Retinal pigment epithelial cell (primary cell): ENCODE measurements at regions not wholly inside any gene's neighbourhood (a gene's known extent, or its start where the extent isn't known, plus 50 kb on each side); places are given as distances from the start of the nearest gene placed in this dataset.

ENCODE experiments used
- DNase-seq: peaks from one replicate; pipeline ENCODE4 v3.0.0-alpha.2; 2010; ENCODE audit warnings: low read depth
- H3K4me3 ChIP-seq: 2 replicates; pipeline ENCODE4 v1.5.1; 2011; ENCODE audit warnings: mild to moderate bottlenecking, low read length, control low read depth, moderate library complexity
- CTCF ChIP-seq: conservative IDR thresholded peaks from 2 replicates; pipeline ENCODE4 v1.5.1; 2011; ENCODE audit warnings: low read depth, low read length, control low read depth, inconsistent platforms

DNA sequence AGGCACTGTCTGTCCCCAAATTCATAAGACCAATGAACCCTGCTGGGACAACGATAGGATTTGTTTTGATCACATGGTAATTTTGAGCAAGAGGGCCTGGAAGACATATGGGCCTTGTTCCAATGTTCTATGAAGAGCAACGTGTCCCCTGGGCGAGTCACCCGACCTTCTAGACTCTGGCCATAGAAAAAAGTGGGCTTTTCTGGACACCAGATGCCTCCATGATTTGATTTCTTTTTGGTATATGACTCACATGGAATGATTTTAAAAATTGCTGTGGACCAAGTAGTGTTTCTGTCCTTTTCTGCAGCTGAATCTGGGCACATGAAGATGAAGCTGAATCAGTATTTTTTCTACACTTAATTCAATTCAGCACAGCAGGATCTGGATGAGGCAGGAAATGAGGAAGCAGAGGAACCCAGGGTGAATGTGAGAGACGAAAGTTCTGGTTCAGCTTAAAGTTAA lies 104.9 kb downstream of the CDC42EP3 start:
- no peak for DNase-seq
- no peak overlapping the region for H3K4me3 ChIP-seq
- TF ChIP-seq CTCF = no peak

DNA sequence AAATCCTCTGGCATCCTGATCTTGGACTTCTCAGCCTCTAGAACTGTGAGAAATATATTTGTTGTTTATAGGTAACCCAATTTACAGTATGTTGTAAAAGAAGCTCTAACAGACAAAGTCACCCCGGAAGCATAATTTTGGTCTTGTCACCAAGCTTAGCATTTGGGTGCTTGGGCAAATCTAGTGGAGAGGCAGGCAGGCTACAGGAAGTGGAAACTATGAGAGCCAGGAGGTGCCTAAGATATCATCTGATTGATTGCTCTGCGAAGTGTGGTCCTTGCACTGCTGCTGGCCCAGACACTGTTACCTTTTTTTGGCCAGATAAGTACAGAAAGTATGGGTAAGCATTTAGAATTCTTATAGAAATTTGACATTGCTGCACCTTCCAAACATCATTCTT lies 102.9 kb downstream of the CDC42EP3 start:
- TF ChIP-seq CTCF = no peak
- no peak overlapping the region for H3K4me3 ChIP-seq
- no peak for DNase-seq

DNA sequence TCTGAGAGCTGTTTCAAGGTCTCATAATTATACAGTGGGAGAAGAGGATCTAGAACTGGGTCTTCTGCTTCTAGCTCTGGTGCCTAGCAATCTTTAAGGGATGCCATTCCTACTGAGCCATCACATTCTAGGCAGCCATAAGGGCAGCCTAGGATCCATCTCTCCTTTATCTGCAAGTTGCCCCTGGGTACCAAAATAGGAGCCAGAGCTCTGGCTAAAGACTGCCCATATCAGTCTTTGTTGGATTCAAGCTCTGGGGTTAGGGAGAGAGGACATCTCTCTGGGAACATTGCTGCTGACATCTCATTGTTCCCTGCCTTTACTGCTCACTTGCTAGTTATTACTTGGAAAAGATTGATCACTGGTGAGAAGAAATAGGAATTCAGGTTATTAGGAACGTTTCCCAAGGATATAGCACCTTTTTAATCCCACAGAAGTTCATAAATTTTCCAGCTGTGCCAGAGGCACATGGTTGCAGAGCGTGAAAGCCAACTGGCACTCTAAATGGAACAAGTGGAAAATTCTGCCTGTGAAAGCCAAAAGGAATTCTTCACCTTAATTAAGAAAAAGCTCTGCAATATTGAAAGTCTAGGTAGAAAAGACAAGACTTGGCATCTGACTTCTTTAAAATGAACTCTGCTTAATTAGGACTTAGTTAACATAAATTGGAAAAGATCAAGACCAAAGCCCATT lies 102.2 kb downstream of the CDC42EP3 start:
- TF ChIP-seq CTCF = no peak
- H3K4me3 ChIP-seq = no peak overlapping the region
- DNase-seq = no peak

DNA sequence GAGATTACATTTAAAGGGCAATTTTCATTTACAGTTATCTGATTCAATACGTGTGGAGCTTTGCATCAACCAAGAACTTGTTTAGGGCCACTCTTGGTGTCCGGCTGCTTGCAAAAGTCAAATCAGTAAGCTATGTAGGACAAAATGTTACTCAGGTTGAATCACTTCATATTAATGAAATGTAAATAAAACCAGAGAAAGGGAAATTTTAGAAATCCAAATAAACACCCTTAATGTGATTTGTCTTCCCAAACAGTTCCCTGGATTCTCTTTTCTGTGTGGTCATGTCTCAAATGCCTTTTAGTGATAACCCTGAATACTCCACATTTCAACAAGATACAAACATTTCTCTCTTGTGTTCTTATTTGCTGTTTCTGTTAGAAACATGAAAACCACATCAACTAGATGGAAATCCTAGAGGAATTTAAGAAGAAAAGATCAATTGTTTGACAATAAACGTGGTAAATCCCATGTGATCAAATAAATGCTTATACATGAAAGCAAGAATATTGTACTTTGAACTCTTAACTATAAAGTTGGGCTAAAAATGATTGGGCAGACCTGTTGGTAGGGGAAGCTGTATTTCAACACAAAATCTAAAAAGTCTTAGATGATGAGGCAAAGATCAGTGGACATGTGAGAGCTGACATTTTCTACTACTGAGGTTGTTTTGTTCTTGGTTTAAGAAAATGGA lies 101.3 kb downstream of the CDC42EP3 start:
- no peak overlapping the region for H3K4me3 ChIP-seq
- no peak for TF ChIP-seq CTCF
- no peak for DNase-seq

DNA sequence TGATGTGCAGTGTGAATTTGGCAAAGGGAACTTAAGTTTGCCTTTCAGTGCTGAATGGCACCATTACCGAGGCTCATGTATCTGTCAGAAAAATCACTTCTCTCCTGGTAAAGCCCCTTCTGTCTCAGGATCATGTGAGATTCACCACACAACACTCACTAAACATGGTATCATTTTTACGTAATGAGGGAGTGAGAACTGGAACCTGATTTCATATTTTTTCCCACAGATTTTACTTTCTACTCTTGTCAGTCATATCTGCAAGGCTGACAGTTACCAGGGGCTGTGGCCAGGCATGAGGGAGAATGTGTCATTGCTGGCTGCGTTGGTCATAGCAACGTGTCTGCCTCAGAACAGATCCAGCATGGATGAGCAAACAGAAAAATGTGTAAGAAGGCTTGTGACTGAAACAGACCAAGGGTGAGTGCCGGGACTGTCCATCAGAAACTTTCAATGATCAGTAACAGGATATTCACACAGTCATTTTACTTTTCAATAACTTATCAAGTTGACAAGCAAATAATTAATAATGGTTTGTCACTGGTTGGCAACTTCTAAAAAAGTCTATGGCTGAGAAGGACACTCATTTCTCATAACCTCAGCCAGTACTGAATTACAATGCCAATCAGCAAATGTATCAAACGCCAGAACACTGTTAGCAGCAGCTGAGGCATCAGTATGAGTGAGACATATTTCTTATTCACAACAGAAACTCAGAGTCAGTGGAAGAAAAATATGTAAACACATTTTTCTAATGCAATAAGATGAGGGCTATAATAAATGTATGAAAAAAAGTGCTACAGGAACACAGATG lies 100.5 kb downstream of the CDC42EP3 start:
- H3K4me3 ChIP-seq = no peak overlapping the region
- DNase-seq = peak; percentile 73
- no peak for TF ChIP-seq CTCF

GRCh38 chr2:37571587-37572136 lies 99.8 kb downstream of the CDC42EP3 start:
- H3K4me3 ChIP-seq = no peak overlapping the region
- no peak for TF ChIP-seq CTCF
- no peak for DNase-seq
